CD4-positive, CD25-positive, alpha-beta regulatory T cell (primary cell): ENCODE measurements at regions not wholly inside any gene's neighbourhood (a gene's known extent, or its start where the extent isn't known, plus 50 kb on each side); places are given as distances from the start of the nearest gene placed in this dataset.

Experiments used
- ATAC-seq, 2 donors: fragments of 150-1000 bp; cut with Tn5 transposase; one replicate each; pipeline ENCODE4 v1.10.0; 2021; ENCODE audit warnings: low read depth in 2 of 2, moderate number of reproducible peaks in 2 of 2, moderate library complexity in 1 of 2
- DNase-seq, 3 donors: peaks; one replicate each; pipeline versions ENCODE4 v3.0.0 to v3.0.0-alpha.2; 2012 to 2022; ENCODE audit warnings: mixed read lengths in 1 of 3
- H3K27ac ChIP-seq: one replicate; pipeline ENCODE4 v1.7.0; 2013; ENCODE audit warnings: mild to moderate bottlenecking, low read length; ENCODE audit not compliant: insufficient read depth, poor library complexity, severe bottlenecking
- H3K27me3 ChIP-seq: one replicate; pipeline ENCODE4 v1.7.0; 2013; ENCODE audit warnings: low read length; ENCODE audit not compliant: control insufficient read depth, insufficient read depth
- H3K36me3 ChIP-seq: one replicate; pipeline ENCODE4 v1.7.0; 2013; ENCODE audit warnings: mild to moderate bottlenecking, low read length, moderate library complexity; ENCODE audit not compliant: control insufficient read depth, insufficient read depth
- H3K4me1 ChIP-seq: 2 replicates; pipeline ENCODE4 v1.7.0; 2013; ENCODE audit warnings: mild to moderate bottlenecking, low read length; ENCODE audit not compliant: insufficient read depth, control insufficient read depth, poor library complexity, severe bottlenecking
- H3K4me3 ChIP-seq: one replicate; pipeline ENCODE4 v1.7.0; 2013; ENCODE audit warnings: low read depth, mild to moderate bottlenecking, low read length, moderate library complexity
- H3K9me3 ChIP-seq, 2 experiments: 1 replicate in 1 of 2; 2 replicates in 1 of 2; pipeline ENCODE4 v1.7.0; 2013; ENCODE audit warnings: low read length in 2 of 2, mild to moderate bottlenecking in 1 of 2, moderate library complexity in 1 of 2; ENCODE audit not compliant: control insufficient read depth in 2 of 2
- H3K27ac Mint-ChIP-seq, 3 donors: one replicate each; pipeline ENCODE4 v1.8.0; 2020 to 2022; ENCODE audit warnings: mild to moderate bottlenecking in 3 of 3, mixed read lengths in 3 of 3, moderate library complexity in 2 of 3
- H3K27me3 Mint-ChIP-seq: one replicate; pipeline ENCODE4 v1.8.0; 2022; ENCODE audit warnings: mild to moderate bottlenecking, mixed read lengths
- H3K36me3 Mint-ChIP-seq: one replicate; pipeline ENCODE4 v1.8.0; 2020; ENCODE audit warnings: mixed read lengths
- H3K4me1 Mint-ChIP-seq, 4 donors: one replicate each; pipeline ENCODE4 v1.8.0; 2020 to 2022; ENCODE audit warnings: mixed read lengths in 4 of 4, mild to moderate bottlenecking in 1 of 4
- H3K4me3 Mint-ChIP-seq, 4 donors: one replicate each; pipeline ENCODE4 v1.8.0; 2020 to 2022; ENCODE audit warnings: mild to moderate bottlenecking in 4 of 4, mixed read lengths in 4 of 4, moderate library complexity in 3 of 4
- H3K9me3 Mint-ChIP-seq, 7 donors: one replicate each; pipeline ENCODE4 v1.8.0; 2020 to 2022; ENCODE audit warnings: mixed read lengths in 7 of 7, mild to moderate bottlenecking in 3 of 7, moderate library complexity in 2 of 7

- Mint-ChIP-seq H3K4me3 (no peak overlapping the region), H3K27me3 (no peaks in the 10 kb centered on the region), H3K4me1 (no peaks in the 10 kb centered on the region), H3K27ac (no peak overlapping the region), H3K36me3 (no peaks in the 10 kb centered on the region), H3K9me3 (peaks cover 0 to 3% (median 0%) of the 10 kb centered on the region in 7 donors)
- Histone ChIP-seq H3K4me3 (no peak overlapping the region), H3K27ac (no peak overlapping the region), H3K27me3 (no peaks in the 10 kb centered on the region), H3K4me1 (no peaks in the 10 kb centered on the region), H3K36me3 (no peaks in the 10 kb centered on the region), H3K9me3 (no peaks in the 10 kb centered on the region)
- DNase-seq, result no peak
- ATAC-seq, result no peak
Measured at GRCh38 chr2:219995991-219996765, 368.7 kb downstream of the SLC4A3 start.

GRCh38 chr2:219997341-219997851 lies 370.0 kb downstream of the SLC4A3 start:
- Mint-ChIP-seq H3K4me3 (no peak overlapping the region), H3K9me3 (peaks cover 0 to 3% (median 0%) of the 10 kb centered on the region in 7 donors), H3K36me3 (no peaks in the 10 kb centered on the region), H3K4me1 (no peaks in the 10 kb centered on the region), H3K27ac (no peak overlapping the region), H3K27me3 (no peaks in the 10 kb centered on the region)
- DNase-seq (no peak), ATAC-seq (no peak)
- no peak overlapping the region for H3K4me3 ChIP-seq
- no peak overlapping the region for H3K27ac ChIP-seq
- no peaks in the 10 kb centered on the region for H3K36me3 ChIP-seq
- no peaks in the 10 kb centered on the region for H3K9me3 ChIP-seq
- H3K4me1 ChIP-seq, result no peaks in the 10 kb centered on the region
- no peaks in the 10 kb centered on the region for H3K27me3 ChIP-seq

GRCh38 chr2:219998107-219998506 lies 370.7 kb downstream of the SLC4A3 start:
- no peaks in the 10 kb centered on the region for H3K4me1 ChIP-seq
- no peaks in the 10 kb centered on the region for H3K27me3 ChIP-seq
- no peak overlapping the region for H3K4me3 Mint-ChIP-seq
- no peaks in the 10 kb centered on the region for H3K36me3 Mint-ChIP-seq
- H3K27me3 Mint-ChIP-seq, result no peaks in the 10 kb centered on the region
- H3K27ac ChIP-seq, result no peak overlapping the region
- no peaks in the 10 kb centered on the region for H3K4me1 Mint-ChIP-seq
- peaks cover 0 to 3% (median 0%) of the 10 kb centered on the region in 7 donors for H3K9me3 Mint-ChIP-seq
- H3K9me3 ChIP-seq, result no peaks in the 10 kb centered on the region
- H3K4me3 ChIP-seq, result no peak overlapping the region
- no peak for DNase-seq
- no peaks in the 10 kb centered on the region for H3K36me3 ChIP-seq
- no peak for ATAC-seq
- H3K27ac Mint-ChIP-seq, result no peak overlapping the region

DNA sequence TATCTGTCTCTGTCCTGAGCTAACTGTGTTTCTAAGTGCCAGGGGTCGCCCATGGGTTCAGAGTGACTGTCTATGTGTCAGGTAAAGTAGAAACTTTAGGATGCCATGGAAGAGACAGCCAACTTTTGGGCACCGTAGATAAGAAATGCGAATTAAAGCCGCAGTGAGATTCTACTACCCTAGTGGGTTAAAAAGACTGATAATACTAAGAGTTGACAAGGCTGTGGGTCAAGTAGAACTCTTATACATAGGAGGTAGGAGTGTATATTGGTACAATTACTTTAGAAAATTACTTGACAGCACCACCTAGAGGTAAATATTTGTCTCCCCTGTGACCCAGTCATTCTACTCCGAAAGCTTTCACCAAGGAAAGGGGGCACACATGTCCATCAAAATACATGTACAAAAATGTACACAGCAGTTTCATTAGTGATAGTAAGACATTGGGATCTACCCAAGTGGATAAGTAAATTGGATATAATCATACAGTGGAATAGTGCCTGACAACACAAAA lies 371.3 kb downstream of the SLC4A3 start:
- H3K27me3 Mint-ChIP-seq, result no peaks in the 10 kb centered on the region
- H3K9me3 Mint-ChIP-seq, result peaks cover 0 to 3% (median 0%) of the 10 kb centered on the region in 7 donors
- no peaks in the 10 kb centered on the region for H3K36me3 Mint-ChIP-seq
- H3K27ac ChIP-seq, result no peak overlapping the region
- H3K27me3 ChIP-seq, result no peaks in the 10 kb centered on the region
- no peaks in the 10 kb centered on the region for H3K36me3 ChIP-seq
- H3K4me1 ChIP-seq, result no peaks in the 10 kb centered on the region
- no peak overlapping the region for H3K27ac Mint-ChIP-seq
- no peaks in the 10 kb centered on the region for H3K9me3 ChIP-seq
- H3K4me3 ChIP-seq, result no peak overlapping the region
- no peaks in the 10 kb centered on the region for H3K4me1 Mint-ChIP-seq
- ATAC-seq, result no peak
- DNase-seq, result no peak
- H3K4me3 Mint-ChIP-seq, result no peak overlapping the region

GRCh38 chr2:220000080-220000479 lies 372.6 kb downstream of the SLC4A3 start:
- no peak overlapping the region for H3K4me3 Mint-ChIP-seq
- H3K36me3 Mint-ChIP-seq, result no peaks in the 10 kb centered on the region
- peaks cover 0 to 3% (median 0%) of the 10 kb centered on the region in 7 donors for H3K9me3 Mint-ChIP-seq
- H3K27me3 ChIP-seq, result no peaks in the 10 kb centered on the region
- no peak overlapping the region for H3K27ac Mint-ChIP-seq
- no peaks in the 10 kb centered on the region for H3K36me3 ChIP-seq
- H3K4me1 Mint-ChIP-seq, result no peaks in the 10 kb centered on the region
- no peak overlapping the region for H3K27ac ChIP-seq
- H3K9me3 ChIP-seq, result no peaks in the 10 kb centered on the region
- ATAC-seq (no peak), DNase-seq (no peak)
- no peak overlapping the region for H3K4me3 ChIP-seq
- H3K4me1 ChIP-seq, result no peaks in the 10 kb centered on the region
- H3K27me3 Mint-ChIP-seq, result peaks cover 2% of the 10 kb centered on the region

DNA sequence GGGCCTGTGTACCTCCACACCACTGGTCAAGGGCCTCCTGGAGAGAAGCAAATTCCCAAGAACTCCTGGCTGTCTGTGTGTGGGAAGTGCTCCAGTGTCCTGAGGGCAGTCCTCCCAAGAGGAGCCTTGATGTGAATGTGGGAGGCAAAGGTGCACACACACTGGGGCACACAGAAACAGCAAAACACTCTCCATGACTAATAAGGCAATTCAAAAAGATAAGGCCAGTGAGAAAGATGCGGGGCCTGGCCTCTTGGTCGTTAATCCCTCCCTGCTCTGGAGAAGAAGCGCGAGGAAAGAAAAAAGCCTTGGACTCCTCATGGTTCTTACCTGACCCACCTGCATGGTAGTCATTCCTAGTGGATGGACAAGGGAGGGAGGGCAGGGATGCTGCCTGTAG lies 373.2 kb downstream of the SLC4A3 start:
- no peaks in the 10 kb centered on the region for H3K4me1 Mint-ChIP-seq
- no peak for ATAC-seq
- no peak overlapping the region for H3K27ac Mint-ChIP-seq

GRCh38 chr2:220001751-220002150 lies 374.3 kb downstream of the SLC4A3 start:
- Mint-ChIP-seq H3K27ac (no peak overlapping the region), H3K36me3 (no peaks in the 10 kb centered on the region), H3K9me3 (peaks cover 0 to 2% (median 0%) of the 10 kb centered on the region in 7 donors), H3K4me3 (no peak overlapping the region), H3K4me1 (no peaks in the 10 kb centered on the region), H3K27me3 (peaks cover 4% of the 10 kb centered on the region)
- Histone ChIP-seq H3K9me3 (no peaks in the 10 kb centered on the region), H3K36me3 (no peaks in the 10 kb centered on the region), H3K27me3 (no peaks in the 10 kb centered on the region), H3K4me3 (no peak overlapping the region), H3K27ac (no peak overlapping the region), H3K4me1 (no peaks in the 10 kb centered on the region)
- DNase-seq (no peak), ATAC-seq (no peak)

More for the DNA sequence above, 373.2 kb downstream of the SLC4A3 start:
- DNase-seq, result no peak
- Histone ChIP-seq H3K4me1 (no peaks in the 10 kb centered on the region), H3K9me3 (no peaks in the 10 kb centered on the region), H3K27me3 (no peaks in the 10 kb centered on the region), H3K4me3 (no peak overlapping the region), H3K27ac (no peak overlapping the region), H3K36me3 (no peaks in the 10 kb centered on the region)
- H3K36me3 Mint-ChIP-seq, result no peaks in the 10 kb centered on the region
- H3K9me3 Mint-ChIP-seq, result peaks cover 0 to 3% (median 0%) of the 10 kb centered on the region in 7 donors
- H3K4me3 Mint-ChIP-seq, result no peak overlapping the region
- H3K27me3 Mint-ChIP-seq, result peaks cover 4% of the 10 kb centered on the region

GRCh38 chr2:220002251-220002650 lies 374.8 kb downstream of the SLC4A3 start:
- ATAC-seq (no peak), DNase-seq (no peak)
- Mint-ChIP-seq H3K27ac (no peak overlapping the region), H3K4me3 (no peak overlapping the region), H3K27me3 (peaks cover 4% of the 10 kb centered on the region), H3K9me3 (peaks cover 0 to 2% (median 0%) of the 10 kb centered on the region in 7 donors), H3K4me1 (no peaks in the 10 kb centered on the region), H3K36me3 (no peaks in the 10 kb centered on the region)
- Histone ChIP-seq H3K9me3 (no peaks in the 10 kb centered on the region), H3K27ac (no peak overlapping the region), H3K4me3 (no peak overlapping the region), H3K4me1 (no peaks in the 10 kb centered on the region), H3K27me3 (no peaks in the 10 kb centered on the region), H3K36me3 (no peaks in the 10 kb centered on the region)
